ENCODE measurements at regions not wholly inside any gene's neighbourhood (a gene's known extent, or its start where the extent isn't known, plus 50 kb on each side); places are given as distances from the start of the nearest gene placed in this dataset.

DNA sequence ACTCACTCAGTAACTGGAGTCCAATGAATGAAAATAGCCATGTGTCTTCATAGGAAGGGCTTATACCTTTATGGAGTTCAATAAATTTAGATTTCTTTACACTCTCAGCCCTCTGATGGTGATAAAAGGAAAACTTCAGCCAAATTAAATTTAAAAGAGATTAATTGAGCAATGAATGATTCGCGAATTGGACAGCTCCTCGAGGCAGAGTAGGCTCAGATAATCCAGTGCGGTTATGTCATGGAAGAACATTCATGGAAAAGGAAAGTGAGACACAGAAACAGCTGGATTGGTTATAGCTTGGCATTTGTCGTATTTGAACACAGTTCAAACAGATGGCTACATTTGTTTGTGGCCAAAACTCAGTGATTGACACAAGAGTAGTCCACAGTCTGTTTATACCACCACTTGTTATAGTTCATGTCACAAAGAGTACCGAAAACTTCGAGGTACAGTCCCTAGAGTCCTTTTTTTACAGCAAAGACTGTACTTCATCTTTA, 54.6 kb upstream of the TACR3 start:
- H3K4me3 ChIP-seq (replicated peaks; ENCODE audit: low read depth, low read length) = no peak overlapping the region
- DNase-seq (ENCODE audit: extremely low read depth, low read depth) = no peak
- TF ChIP-seq, protein P1, sequence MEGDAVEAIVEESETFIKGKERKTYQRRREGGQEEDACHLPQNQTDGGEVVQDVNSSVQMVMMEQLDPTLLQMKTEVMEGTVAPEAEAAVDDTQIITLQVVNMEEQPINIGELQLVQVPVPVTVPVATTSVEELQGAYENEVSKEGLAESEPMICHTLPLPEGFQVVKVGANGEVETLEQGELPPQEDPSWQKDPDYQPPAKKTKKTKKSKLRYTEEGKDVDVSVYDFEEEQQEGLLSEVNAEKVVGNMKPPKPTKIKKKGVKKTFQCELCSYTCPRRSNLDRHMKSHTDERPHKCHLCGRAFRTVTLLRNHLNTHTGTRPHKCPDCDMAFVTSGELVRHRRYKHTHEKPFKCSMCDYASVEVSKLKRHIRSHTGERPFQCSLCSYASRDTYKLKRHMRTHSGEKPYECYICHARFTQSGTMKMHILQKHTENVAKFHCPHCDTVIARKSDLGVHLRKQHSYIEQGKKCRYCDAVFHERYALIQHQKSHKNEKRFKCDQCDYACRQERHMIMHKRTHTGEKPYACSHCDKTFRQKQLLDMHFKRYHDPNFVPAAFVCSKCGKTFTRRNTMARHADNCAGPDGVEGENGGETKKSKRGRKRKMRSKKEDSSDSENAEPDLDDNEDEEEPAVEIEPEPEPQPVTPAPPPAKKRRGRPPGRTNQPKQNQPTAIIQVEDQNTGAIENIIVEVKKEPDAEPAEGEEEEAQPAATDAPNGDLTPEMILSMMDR (IDR thresholded peaks at IDR 0.05; ENCODE audit: low read depth, low read length, missing control alignments) = no peak

DNA sequence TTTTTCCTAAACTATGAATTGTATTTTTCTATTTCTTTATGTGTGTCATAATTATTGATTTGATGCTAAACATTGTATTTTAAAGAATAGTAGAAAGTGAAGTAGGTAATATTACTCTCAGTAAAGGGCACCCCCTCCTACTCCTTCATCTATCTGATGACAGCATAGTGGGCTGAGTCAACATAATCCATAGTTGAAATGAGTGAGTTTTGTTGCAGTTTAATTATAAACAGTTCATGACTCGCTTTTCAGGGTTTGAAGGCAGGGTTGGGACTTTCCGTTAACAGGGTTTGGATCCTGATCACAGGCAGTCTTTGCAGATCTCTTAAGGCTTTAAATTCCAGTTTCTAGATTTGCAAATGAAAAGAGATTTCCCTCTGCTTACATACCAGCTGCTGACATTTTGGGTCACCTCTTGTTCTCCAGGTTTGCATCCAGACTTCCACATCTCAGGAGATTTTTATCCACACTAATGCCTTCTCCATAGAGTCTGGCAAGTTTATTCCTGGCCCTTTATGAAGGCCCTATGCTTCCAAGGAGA, 54.0 kb upstream of the TACR3 start:
- no peak overlapping the region for H3K4me3 ChIP-seq (replicated peaks; ENCODE audit: low read depth, low read length)
- DNase-seq (ENCODE audit: extremely low read depth, low read depth) = no peak

More for the DNA sequence above, 54.0 kb upstream of the TACR3 start:
- TF ChIP-seq, protein P1 (IDR thresholded peaks at IDR 0.05; ENCODE audit: low read depth, low read length, missing control alignments) = no peak

Measured in HFF-Myc (cell line).